ENCODE measurements at regions not wholly inside any gene's neighbourhood (a gene's known extent, or its start where the extent isn't known, plus 50 kb on each side); places are given as distances from the start of the nearest gene placed in this dataset.
A peak's percentile ranks its signal among the peaks of the same experiment; 100 is the strongest.
"Not testable (repeated sequence)": the region's sequence is repeated elsewhere in the genome, so short reads cannot be mapped to it uniquely, and the experiment has no call there.

DNA sequence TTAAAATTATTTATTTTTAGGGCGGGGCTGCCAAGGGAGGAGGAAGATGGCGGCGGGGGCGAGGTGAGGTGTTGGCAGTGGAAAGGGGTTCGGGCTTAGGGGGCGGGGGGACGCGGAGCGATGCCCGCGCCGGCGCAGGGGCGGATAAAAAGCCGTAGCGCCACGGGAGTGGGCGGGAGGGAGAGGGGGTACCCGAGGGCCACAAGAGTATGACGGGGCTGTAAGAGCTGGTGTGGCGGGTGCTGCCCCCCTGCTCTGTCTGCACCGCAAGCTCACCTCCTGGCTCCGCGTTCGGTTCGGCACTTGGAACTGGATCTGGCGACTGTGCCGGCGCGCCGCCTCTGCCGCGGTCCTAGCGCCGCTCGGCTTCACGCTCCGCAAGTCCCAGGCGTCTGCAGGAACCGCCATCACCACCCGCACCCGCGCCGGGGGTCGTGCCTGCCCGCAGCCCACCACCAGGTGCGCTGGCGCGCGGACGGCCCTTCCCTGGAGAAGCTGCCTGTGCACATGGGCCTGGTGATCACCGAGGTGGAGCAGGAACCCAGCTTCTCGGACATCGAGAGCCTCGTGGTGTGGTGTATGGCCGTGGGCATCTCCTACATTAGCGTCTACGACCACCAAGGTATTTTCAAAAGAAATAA, 265.2 kb upstream of the SGCG start:
- intact Hi-C loops (cut with DNase I), result no loop called here
- Histone ChIP-seq H3K27ac (peak overlapping the region in 1 of 12 donors; percentile 60), H3K4me1 (peaks cover 0 to 4% (median 0%) of the 10 kb centered on the region in 12 donors), H3K27me3 (peaks cover 0 to 5% (median 0%) of the 10 kb centered on the region in 9 donors), H3K36me3 (no peaks in the 10 kb centered on the region), H3K9me3 (peaks cover 0 to 6% (median 0%) of the 10 kb centered on the region in 12 donors), H3K4me3 (peak overlapping the region; percentile 34 to 75 (median 62))
- ATAC-seq, result peak; percentile 76 to 97 (median 88)
- WGBS, 4 donors, result 1 to 3% (median 3%) methylated on average over 44 to 58 of the region's 58 CpGs
- TF ChIP-seq, protein P1, sequence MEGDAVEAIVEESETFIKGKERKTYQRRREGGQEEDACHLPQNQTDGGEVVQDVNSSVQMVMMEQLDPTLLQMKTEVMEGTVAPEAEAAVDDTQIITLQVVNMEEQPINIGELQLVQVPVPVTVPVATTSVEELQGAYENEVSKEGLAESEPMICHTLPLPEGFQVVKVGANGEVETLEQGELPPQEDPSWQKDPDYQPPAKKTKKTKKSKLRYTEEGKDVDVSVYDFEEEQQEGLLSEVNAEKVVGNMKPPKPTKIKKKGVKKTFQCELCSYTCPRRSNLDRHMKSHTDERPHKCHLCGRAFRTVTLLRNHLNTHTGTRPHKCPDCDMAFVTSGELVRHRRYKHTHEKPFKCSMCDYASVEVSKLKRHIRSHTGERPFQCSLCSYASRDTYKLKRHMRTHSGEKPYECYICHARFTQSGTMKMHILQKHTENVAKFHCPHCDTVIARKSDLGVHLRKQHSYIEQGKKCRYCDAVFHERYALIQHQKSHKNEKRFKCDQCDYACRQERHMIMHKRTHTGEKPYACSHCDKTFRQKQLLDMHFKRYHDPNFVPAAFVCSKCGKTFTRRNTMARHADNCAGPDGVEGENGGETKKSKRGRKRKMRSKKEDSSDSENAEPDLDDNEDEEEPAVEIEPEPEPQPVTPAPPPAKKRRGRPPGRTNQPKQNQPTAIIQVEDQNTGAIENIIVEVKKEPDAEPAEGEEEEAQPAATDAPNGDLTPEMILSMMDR (IDR thresholded peaks at IDR 0.05), result no peak
- no peak for TF ChIP-seq POLR2A (IDR thresholded peaks at IDR 0.05)
- DNase-seq, result peak in 3 of 5 donors; percentile 38 to 72 (median 43)

DNA sequence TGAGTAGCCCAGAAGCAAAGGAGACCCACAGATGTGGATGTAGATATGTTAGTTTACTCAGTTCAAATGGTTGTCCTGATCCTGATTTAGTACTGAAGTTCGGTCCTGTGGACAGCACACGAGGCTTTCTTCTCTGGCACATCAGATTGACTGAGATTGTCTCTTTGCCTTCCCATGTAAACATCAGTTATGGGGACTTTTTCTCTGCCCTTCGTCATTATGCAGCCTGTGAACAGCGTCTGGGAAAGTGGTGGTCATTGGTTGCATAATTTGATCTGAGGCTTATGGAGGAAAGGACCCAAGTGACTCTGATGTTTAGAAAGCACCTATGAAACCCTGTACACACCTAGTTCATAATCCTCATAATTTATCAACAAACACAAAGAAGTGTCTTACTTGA, 264.5 kb upstream of the SGCG start:
- DNase-seq; H3K4me1 ChIP-seq; H3K36me3 ChIP-seq; H3K9me3 ChIP-seq; H3K27me3 ChIP-seq; intact Hi-C loops (cut with DNase I); H3K27ac ChIP-seq; ATAC-seq: not testable (repeated sequence)
- 66 to 73% (median 66%) methylated on average over 4 of the region's 4 CpGs for WGBS, 4 donors
- peak overlapping the region in 1 of 12 donors; percentile 75 for H3K4me3 ChIP-seq

DNA sequence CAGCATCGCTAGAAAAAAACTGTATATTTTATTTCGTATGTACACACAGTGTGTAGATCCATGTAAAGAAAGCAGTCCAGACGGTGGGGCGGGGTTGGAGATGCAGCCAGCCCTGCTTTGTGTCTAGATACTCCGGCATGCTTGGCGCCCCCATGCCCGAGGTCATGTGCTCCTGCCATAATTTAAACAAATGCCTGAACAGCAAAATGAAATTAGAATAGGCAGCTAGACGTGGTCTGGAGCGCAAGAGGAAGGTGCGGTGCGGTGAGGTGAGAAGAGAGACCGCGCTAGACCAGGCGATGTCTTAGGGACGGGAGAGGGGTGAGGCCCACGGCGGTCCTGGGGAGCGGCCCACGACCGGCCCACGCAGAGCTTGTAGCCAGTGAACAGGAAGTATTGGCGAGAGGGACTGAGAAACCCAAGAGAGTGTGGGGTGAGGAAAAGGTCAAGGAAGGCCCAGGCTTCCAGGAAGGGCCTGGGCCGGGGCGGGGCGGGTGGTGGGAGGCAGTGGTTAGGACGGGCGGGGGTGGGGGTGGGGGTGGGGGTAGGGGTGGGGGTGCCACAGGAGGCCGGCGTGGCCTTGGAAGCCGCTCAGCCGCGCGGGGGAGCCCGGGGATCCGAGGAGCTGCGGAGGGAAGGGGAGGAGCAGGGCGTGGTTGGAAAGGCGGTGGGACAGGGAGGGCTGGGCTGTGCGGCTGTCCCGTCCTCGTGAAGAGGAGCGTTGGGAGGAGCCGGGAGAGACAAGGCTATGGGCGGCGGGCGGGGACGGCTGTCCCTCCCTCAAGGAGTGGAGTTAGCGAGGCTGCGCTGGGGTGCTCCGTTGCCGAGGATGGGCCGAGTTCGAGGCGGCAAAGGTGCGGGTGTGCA, 254.7 kb upstream of the SGCG start:
- intact Hi-C loops (cut with DNase I), result no loop called here
- Histone ChIP-seq H3K9me3 (peaks cover 0 to 3% (median 0%) of the 10 kb centered on the region in 12 donors), H3K27me3 (peaks cover 0 to 7% (median 0%) of the 10 kb centered on the region in 9 donors), H3K36me3 (no peaks in the 10 kb centered on the region), H3K27ac (peak overlapping the region in 2 of 12 donors; percentile 34 to 81), H3K4me3 (peak overlapping the region in 11 of 12 donors; percentile 10 to 58 (median 44)), H3K4me1 (peaks cover 0 to 11% (median 0%) of the 10 kb centered on the region in 12 donors)
- ATAC-seq, result peak; percentile 68 to 98 (median 90)
- 18 to 24% (median 20%) methylated on average over 48 to 55 of the region's 55 CpGs for WGBS, 4 donors
- peak; percentile 60 to 91 (median 81) for DNase-seq
- TF ChIP-seq, protein P1 (IDR thresholded peaks at IDR 0.05), result no peak
- no peak for TF ChIP-seq POLR2A (IDR thresholded peaks at IDR 0.05)

DNA sequence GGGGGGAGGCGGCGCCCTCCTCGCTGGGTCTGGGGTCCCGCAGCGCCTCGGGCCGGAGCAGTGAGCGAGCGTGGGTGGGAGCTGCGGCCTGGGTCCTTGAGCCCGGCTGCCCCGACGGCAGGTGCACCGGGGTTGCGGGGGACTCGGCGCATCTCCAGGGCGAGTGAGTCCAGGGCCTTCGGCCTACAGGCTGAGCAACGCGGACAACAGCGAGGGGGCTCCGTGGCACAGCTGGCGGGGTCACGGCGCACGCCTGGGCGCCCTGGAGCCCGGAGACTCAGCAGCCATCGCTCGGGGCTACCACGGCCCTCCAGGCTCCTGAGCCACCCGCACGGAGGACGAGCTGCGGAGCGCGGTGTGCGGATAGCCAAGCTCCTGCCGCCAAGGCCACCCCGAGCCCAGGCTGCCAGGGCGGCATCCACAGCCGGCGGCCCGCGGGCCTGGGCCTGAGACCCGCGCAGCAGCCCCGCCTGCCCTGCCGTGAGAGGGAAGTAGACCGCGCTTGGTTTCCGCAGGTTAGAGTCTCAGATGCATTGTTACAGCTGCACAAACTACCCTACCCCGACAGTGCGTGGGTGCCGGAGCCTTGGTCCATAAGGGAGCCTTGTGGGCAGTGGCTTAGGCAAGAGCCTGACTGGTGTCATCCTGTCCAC, 253.9 kb upstream of the SGCG start:
- DNase-seq (no peak), ATAC-seq (peak in 2 of 4 donors; percentile 8 to 10)
- no peaks in the 10 kb centered on the region for H3K36me3 ChIP-seq
- intact Hi-C loops (cut with DNase I), result no loop called here
- peaks cover 0 to 7% (median 0%) of the 10 kb centered on the region in 9 donors for H3K27me3 ChIP-seq
- peak overlapping the region in 11 of 12 donors; percentile 10 to 58 (median 44) for H3K4me3 ChIP-seq
- H3K4me1 ChIP-seq, result peaks cover 0 to 11% (median 0%) of the 10 kb centered on the region in 12 donors
- 34 to 51% (median 42%) methylated on average over 14 to 56 of the region's 56 CpGs for WGBS, 4 donors
- H3K27ac ChIP-seq, result peak overlapping the region in 2 of 12 donors; percentile 34 to 81
- TF ChIP-seq POLR2A (IDR thresholded peaks at IDR 0.05), result no peak
- TF ChIP-seq, protein P1 (IDR thresholded peaks at IDR 0.05), result no peak
- H3K9me3 ChIP-seq, result peaks cover 0 to 3% (median 0%) of the 10 kb centered on the region in 12 donors

DNA sequence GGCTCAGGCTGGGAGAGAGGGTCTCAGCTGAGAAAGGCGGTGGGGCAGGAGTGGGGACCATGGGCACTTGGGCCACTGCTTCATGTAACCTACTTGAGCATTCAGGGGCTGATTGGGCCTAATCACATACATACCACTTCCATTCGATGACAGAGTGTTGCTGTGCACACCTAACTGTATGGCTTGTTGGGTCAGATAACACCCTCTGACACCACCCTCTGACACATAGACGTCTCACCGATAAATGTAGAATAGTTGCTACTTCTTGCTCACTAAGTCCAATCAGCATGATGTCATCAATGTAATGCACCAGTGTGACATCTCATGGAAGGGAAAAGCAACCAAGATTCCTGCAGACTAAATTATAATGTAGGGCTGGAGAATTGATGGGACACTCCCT, 252.9 kb upstream of the SGCG start:
- ATAC-seq; H3K4me3 ChIP-seq; H3K27me3 ChIP-seq; H3K9me3 ChIP-seq; H3K27ac ChIP-seq; H3K36me3 ChIP-seq; intact Hi-C loops (cut with DNase I); DNase-seq: not testable (repeated sequence)
- 73 to 90% (median 85%) methylated on average over 4 of the region's 4 CpGs for WGBS, 4 donors
- H3K4me1 ChIP-seq, result peaks cover 0 to 11% (median 0%) of the 10 kb centered on the region in 12 donors
